ENCODE measurements at regions not wholly inside any gene's neighbourhood (a gene's known extent, or its start where the extent isn't known, plus 50 kb on each side); places are given as distances from the start of the nearest gene placed in this dataset.

GRCh38 chr10:60466267-60467201 is 76.9 kb upstream of the ANK3 start:
- DNase-seq: no peak

GRCh38 chr10:60465801-60466200 is 76.1 kb upstream of the ANK3 start:
- DNase-seq: no peak

GRCh38 chr10:60464659-60465058 is 75.0 kb upstream of the ANK3 start:
- no peak for DNase-seq

- no peak for DNase-seq
Observed at GRCh38 chr10:60463746-60464145, 74.1 kb upstream of the ANK3 start.

GRCh38 chr10:60461688-60462087 is 72.0 kb upstream of the ANK3 start:
- no peak for DNase-seq

GRCh38 chr10:60459701-60460457 is 70.2 kb upstream of the ANK3 start:
- DNase-seq: no peak

GRCh38 chr10:60456053-60456452 is 66.4 kb upstream of the ANK3 start:
- DNase-seq: no peak

GRCh38 chr10:60454336-60454735 is 64.7 kb upstream of the ANK3 start:
- DNase-seq: no peak

- no peak for DNase-seq
Observed at GRCh38 chr10:60453036-60453435, 63.4 kb upstream of the ANK3 start.

- no peak for DNase-seq
Observed at GRCh38 chr10:60450291-60450690, 60.6 kb upstream of the ANK3 start.

- no peak for DNase-seq
Observed at GRCh38 chr10:60448246-60448645, 58.6 kb upstream of the ANK3 start.

GRCh38 chr10:60446851-60447250 is 57.2 kb upstream of the ANK3 start:
- no peak for DNase-seq

GRCh38 chr10:60446070-60446833 is 56.6 kb upstream of the ANK3 start:
- DNase-seq: no peak

GRCh38 chr10:60444494-60445064 is 54.9 kb upstream of the ANK3 start:
- peak; percentile 35 for DNase-seq

GRCh38 chr10:60443346-60443745 is 53.7 kb upstream of the ANK3 start:
- DNase-seq: no peak

- no peak for DNase-seq
Observed at GRCh38 chr10:60441515-60441914, 51.8 kb upstream of the ANK3 start.

- no peak for DNase-seq
Observed at GRCh38 chr10:60439641-60440040, 50.0 kb upstream of the ANK3 start.

All from left kidney (tissue), 1 donor.